Stomach (tissue), 8 donors: ENCODE measurements at regions not wholly inside any gene's neighbourhood (a gene's known extent, or its start where the extent isn't known, plus 50 kb on each side); places are given as distances from the start of the nearest gene placed in this dataset.
A peak's percentile ranks its signal among the peaks of the same experiment; 100 is the strongest.

Experiments used
- DNase-seq, 2 donors: peaks; one replicate each; pipeline versions ENCODE4 v3.0.0 to v3.0.0-alpha.2; 2013 to 2019
- H3K27ac ChIP-seq, 5 donors: fragments of 200-600 bp in 4 of 5; sonication (generic) in 4 of 5; one replicate each; pipeline ENCODE4 v1.5.1; 2013 to 2019; ENCODE audit warnings: mild to moderate bottlenecking in 1 of 5, moderate library complexity in 1 of 5
- H3K27me3 ChIP-seq, 3 donors: fragments of 200-600 bp; sonication (generic); one replicate each; pipeline ENCODE4 v1.5.1; 2017 to 2019; ENCODE audit warnings: mixed run types in 1 of 3
- H3K36me3 ChIP-seq, 4 donors: fragments of 200-600 bp; sonication (generic); 1 replicate in 3 of 4; 2 replicates in 1 of 4; pipeline ENCODE4 v1.5.1; 2016 to 2019
- H3K4me1 ChIP-seq, 4 donors: fragments of 200-600 bp; sonication (generic); one replicate each; pipeline ENCODE4 v1.5.1; 2016 to 2019
- H3K4me3 ChIP-seq, 4 donors: fragments of 200-600 bp; sonication (generic) in 3 of 4; one replicate each; pipeline ENCODE4 v1.5.1; 2016 to 2019; ENCODE audit warnings: mild to moderate bottlenecking in 1 of 4
- H3K9me3 ChIP-seq, 4 donors: fragments of 200-600 bp; sonication (generic); one replicate each; pipeline ENCODE4 v1.5.1; 2016 to 2019
- EP300 ChIP-seq: sonication (generic); formaldehyde crosslinking; IDR thresholded peaks from one replicate; pipeline ENCODE4 v1.6.1; 2017; ENCODE audit warnings: antibody characterized with exemption
- POLR2A ChIP-seq, 4 donors: fragments of 450-650 bp; IDR thresholded peaks; one replicate each; pipeline ENCODE4 v1.6.1; 2016; ENCODE audit warnings: antibody characterized with exemption in 4 of 4, control low read depth in 2 of 4, mild to moderate bottlenecking in 1 of 4, moderate library complexity in 1 of 4
- POLR2AphosphoS5 ChIP-seq, 3 donors: sonication (generic); formaldehyde crosslinking; IDR thresholded peaks; one replicate each; pipeline ENCODE4 v1.6.1; 2016; ENCODE audit warnings: antibody characterized with exemption in 3 of 3
- WGBS, 5 donors: extraction: QIAGEN DNeasy Blood & Tissue Kit in 3 of 5; methylation state at CpG; one replicate each; pipeline versions ENCODE4 v1.1.5 to v1.1.7; 2013 to 2018; 5-methylcytosine and 5-hydroxymethylcytosine counted together
- intact Hi-C: fragments of 100-400 bp; cut with DNase I; formaldehyde crosslinking; loops from one replicate; pipeline ENCODE4 v1.15.1; 2023; ENCODE audit warnings: low total_unique reads
- TF ChIP-seq, protein P1 (sequence below), 7 experiments: fragments of 450-650 bp in 4 of 7; fragments of 200-600 bp in 3 of 7; sonication (generic) in 3 of 7; IDR thresholded peaks; one replicate each; pipeline ENCODE4 v1.5.1; 2016 to 2019; ENCODE audit warnings: antibody characterized with exemption in 7 of 7, control low read depth in 2 of 7, mild to moderate bottlenecking in 1 of 7
- donor health status: healthy with polysubstance abuse.
- donor health status: Bipolar disorder and iron deficiency.
- donor health status: healthy.

- no peaks in the 10 kb centered on the region for H3K27me3 ChIP-seq
- no peaks in the 10 kb centered on the region for H3K9me3 ChIP-seq
- 45 to 56% (median 51%) methylated on average over 7 of the region's 7 CpGs for WGBS, 5 donors
- H3K27ac ChIP-seq, result peak overlapping the region in 2 of 5 donors; percentile 13 to 50
- no peaks in the 10 kb centered on the region for H3K36me3 ChIP-seq
- H3K4me1 ChIP-seq, result no peaks in the 10 kb centered on the region
- TF ChIP-seq EP300, result no peak
- no peak overlapping the region for H3K4me3 ChIP-seq
- DNase-seq, result peak in 1 of 2 donors; percentile 35
- intact Hi-C loops, result no loop called here
Observed at GRCh38 chr4:129326571-129327460, 230.9 kb downstream of the C4orf33 start.

GRCh38 chr4:129327637-129328036 lies 231.7 kb downstream of the C4orf33 start:
- DNase-seq, result no peak
- 84 to 95% (median 92%) methylated on average over 2 of the region's 2 CpGs for WGBS, 5 donors
- intact Hi-C loops, result no loop called here
- no peak overlapping the region for H3K4me3 ChIP-seq
- no peaks in the 10 kb centered on the region for H3K9me3 ChIP-seq
- H3K27ac ChIP-seq, result peak overlapping the region in 2 of 5 donors; percentile 13 to 50
- no peaks in the 10 kb centered on the region for H3K36me3 ChIP-seq
- H3K4me1 ChIP-seq, result no peaks in the 10 kb centered on the region
- H3K27me3 ChIP-seq, result no peaks in the 10 kb centered on the region
- TF ChIP-seq, protein P1, sequence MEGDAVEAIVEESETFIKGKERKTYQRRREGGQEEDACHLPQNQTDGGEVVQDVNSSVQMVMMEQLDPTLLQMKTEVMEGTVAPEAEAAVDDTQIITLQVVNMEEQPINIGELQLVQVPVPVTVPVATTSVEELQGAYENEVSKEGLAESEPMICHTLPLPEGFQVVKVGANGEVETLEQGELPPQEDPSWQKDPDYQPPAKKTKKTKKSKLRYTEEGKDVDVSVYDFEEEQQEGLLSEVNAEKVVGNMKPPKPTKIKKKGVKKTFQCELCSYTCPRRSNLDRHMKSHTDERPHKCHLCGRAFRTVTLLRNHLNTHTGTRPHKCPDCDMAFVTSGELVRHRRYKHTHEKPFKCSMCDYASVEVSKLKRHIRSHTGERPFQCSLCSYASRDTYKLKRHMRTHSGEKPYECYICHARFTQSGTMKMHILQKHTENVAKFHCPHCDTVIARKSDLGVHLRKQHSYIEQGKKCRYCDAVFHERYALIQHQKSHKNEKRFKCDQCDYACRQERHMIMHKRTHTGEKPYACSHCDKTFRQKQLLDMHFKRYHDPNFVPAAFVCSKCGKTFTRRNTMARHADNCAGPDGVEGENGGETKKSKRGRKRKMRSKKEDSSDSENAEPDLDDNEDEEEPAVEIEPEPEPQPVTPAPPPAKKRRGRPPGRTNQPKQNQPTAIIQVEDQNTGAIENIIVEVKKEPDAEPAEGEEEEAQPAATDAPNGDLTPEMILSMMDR (IDR thresholded peaks at IDR 0.05), result no peak
- TF ChIP-seq POLR2A (IDR thresholded peaks at IDR 0.05) (no peak), POLR2AphosphoS5 (IDR thresholded peaks at IDR 0.05) (no peak), EP300 (no peak)

GRCh38 chr4:129328162-129328561 lies 232.2 kb downstream of the C4orf33 start:
- Histone ChIP-seq H3K27ac (peak overlapping the region in 1 of 5 donors; percentile 7), H3K9me3 (no peaks in the 10 kb centered on the region), H3K4me3 (no peak overlapping the region), H3K4me1 (no peaks in the 10 kb centered on the region), H3K36me3 (no peaks in the 10 kb centered on the region), H3K27me3 (no peaks in the 10 kb centered on the region)
- WGBS, 5 donors, result 32 to 43% (median 34%) methylated on average over 3 of the region's 3 CpGs
- DNase-seq, result no peak
- intact Hi-C loops, result no loop called here
- TF ChIP-seq EP300 (no peak), POLR2AphosphoS5 (IDR thresholded peaks at IDR 0.05) (no peak), POLR2A (IDR thresholded peaks at IDR 0.05) (no peak)
- TF ChIP-seq, protein P1 (IDR thresholded peaks at IDR 0.05), result no peak

GRCh38 chr4:129334136-129334535 lies 238.2 kb downstream of the C4orf33 start:
- H3K9me3 ChIP-seq, result no peaks in the 10 kb centered on the region
- no peak for TF ChIP-seq POLR2AphosphoS5 (IDR thresholded peaks at IDR 0.05)
- no peak overlapping the region for H3K4me3 ChIP-seq
- no peak overlapping the region for H3K27ac ChIP-seq
- no peaks in the 10 kb centered on the region for H3K36me3 ChIP-seq
- DNase-seq, result no peak
- H3K27me3 ChIP-seq, result no peaks in the 10 kb centered on the region
- no peaks in the 10 kb centered on the region for H3K4me1 ChIP-seq
- intact Hi-C loops, result no loop called here

DNA sequence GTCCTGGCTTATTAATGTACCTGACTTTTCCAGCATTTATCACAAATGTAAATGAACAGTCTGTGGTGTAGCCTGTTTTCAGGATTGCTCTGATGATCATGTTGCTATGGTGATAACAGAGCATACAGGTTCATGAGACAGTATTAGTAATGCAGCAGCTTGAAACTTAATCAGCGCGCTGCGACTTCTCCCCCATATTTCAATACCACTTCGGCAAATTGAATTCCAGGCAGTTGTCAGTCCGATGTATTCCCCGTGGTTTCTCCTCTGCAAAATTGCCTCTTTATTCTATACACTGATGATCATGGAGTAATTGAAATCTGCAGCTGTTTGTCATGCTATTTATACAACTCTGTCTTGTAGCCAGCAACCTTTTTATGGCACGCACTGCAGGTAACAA lies 239.3 kb downstream of the C4orf33 start:
- 87 to 95% (median 90%) methylated on average over 7 of the region's 7 CpGs for WGBS, 5 donors
- Histone ChIP-seq H3K27me3 (no peaks in the 10 kb centered on the region), H3K9me3 (no peaks in the 10 kb centered on the region), H3K36me3 (no peaks in the 10 kb centered on the region), H3K4me1 (no peaks in the 10 kb centered on the region), H3K4me3 (no peak overlapping the region), H3K27ac (no peak overlapping the region)
- TF ChIP-seq POLR2A (IDR thresholded peaks at IDR 0.05) (no peak), POLR2AphosphoS5 (IDR thresholded peaks at IDR 0.05) (no peak), EP300 (no peak)
- TF ChIP-seq, protein P1 (IDR thresholded peaks at IDR 0.05), result no peak
- DNase-seq, result peak in 1 of 2 donors; percentile 35
- intact Hi-C loops, result no loop called here
